ENCODE measurements at regions not wholly inside any gene's neighbourhood (a gene's known extent, or its start where the extent isn't known, plus 50 kb on each side); places are given as distances from the start of the nearest gene placed in this dataset.

DNA sequence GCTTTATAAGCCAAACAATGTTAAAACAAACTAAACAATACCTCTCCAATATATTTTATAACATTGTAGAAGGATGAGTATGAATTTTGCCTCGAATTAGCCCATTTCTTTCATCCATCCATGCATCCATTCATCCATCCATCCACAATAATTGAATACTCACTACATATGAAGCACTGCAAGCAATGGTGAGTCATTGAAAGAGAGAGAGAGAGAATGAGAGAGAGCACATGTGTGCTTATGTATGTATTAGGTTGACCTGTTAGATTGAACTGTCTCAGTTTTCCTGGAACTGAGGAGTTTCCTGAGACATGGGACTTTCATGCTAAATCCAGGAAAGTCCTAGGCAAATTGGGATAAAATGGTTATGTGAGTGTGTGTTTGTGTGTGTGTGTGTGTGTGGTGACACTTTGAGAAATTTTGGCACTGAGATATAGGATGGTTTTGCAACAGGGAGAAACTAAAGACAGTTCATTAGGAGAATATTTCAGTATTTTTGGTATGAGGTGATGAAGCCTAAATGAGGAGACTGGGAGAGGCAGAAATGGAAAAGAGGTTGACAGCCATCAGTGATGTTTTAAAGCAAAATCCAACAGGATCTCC, 98.4 kb downstream of the C12orf75 start:
- TF ChIP-seq, protein P1, sequence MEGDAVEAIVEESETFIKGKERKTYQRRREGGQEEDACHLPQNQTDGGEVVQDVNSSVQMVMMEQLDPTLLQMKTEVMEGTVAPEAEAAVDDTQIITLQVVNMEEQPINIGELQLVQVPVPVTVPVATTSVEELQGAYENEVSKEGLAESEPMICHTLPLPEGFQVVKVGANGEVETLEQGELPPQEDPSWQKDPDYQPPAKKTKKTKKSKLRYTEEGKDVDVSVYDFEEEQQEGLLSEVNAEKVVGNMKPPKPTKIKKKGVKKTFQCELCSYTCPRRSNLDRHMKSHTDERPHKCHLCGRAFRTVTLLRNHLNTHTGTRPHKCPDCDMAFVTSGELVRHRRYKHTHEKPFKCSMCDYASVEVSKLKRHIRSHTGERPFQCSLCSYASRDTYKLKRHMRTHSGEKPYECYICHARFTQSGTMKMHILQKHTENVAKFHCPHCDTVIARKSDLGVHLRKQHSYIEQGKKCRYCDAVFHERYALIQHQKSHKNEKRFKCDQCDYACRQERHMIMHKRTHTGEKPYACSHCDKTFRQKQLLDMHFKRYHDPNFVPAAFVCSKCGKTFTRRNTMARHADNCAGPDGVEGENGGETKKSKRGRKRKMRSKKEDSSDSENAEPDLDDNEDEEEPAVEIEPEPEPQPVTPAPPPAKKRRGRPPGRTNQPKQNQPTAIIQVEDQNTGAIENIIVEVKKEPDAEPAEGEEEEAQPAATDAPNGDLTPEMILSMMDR (IDR thresholded peaks at IDR 0.05) = no peak
- Histone ChIP-seq H3K4me1 (peaks cover 3% of the 10 kb centered on the region), H3K27me3 (ENCODE audit: control insufficient read depth, insufficient read depth, low read length) (no peaks in the 10 kb centered on the region), H3K4me2 (ENCODE audit: low read length) (no peak overlapping the region), H3K4me3 (ENCODE audit: low read depth, low read length) (no peak overlapping the region), H3K36me3 (ENCODE audit: control insufficient read depth, insufficient read depth, low read length) (no peaks in the 10 kb centered on the region), H2AFZ (no peak overlapping the region), H3K9ac (no peak overlapping the region), H3K79me2 (no peaks in the 10 kb centered on the region), H3K27ac (no peak overlapping the region), H3K9me3 (ENCODE audit: control insufficient read depth, low read length) (no peaks in the 10 kb centered on the region)

DNA sequence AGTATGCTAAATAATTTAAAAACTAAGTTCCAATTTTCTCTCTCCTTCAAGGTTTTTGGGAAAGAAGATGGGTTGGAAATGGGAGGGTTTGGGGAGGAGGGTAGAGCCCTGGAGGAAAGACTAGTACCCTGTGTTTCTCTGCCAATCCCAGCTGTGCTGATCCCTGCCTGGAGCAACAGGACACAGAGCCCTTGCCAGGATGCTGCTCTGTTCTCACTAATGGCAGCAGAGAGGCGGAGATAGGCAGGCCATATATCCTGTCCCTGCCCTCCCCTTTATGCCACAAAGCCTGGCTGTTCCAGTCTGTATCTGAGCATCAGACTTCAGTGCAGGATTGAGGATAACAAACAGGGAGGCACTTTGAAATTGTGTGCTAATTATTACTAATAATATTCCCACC, 99.0 kb downstream of the C12orf75 start:
- Histone ChIP-seq H3K36me3 (ENCODE audit: control insufficient read depth, insufficient read depth, low read length) (no peaks in the 10 kb centered on the region), H3K4me3 (ENCODE audit: low read depth, low read length) (no peak overlapping the region), H3K4me1 (peaks cover 3% of the 10 kb centered on the region), H3K27ac (no peak overlapping the region), H3K4me2 (ENCODE audit: low read length) (no peak overlapping the region), H2AFZ (no peak overlapping the region), H3K9ac (no peak overlapping the region), H3K9me3 (ENCODE audit: control insufficient read depth, low read length) (no peaks in the 10 kb centered on the region), H3K79me2 (no peaks in the 10 kb centered on the region), H3K27me3 (ENCODE audit: control insufficient read depth, insufficient read depth, low read length) (no peaks in the 10 kb centered on the region)
- TF ChIP-seq, protein P1 (IDR thresholded peaks at IDR 0.05) = no peak

- no peak overlapping the region for H3K9ac ChIP-seq
- H3K4me3 ChIP-seq (ENCODE audit: low read depth, low read length) = no peak overlapping the region
- H3K36me3 ChIP-seq (ENCODE audit: control insufficient read depth, insufficient read depth, low read length) = no peaks in the 10 kb centered on the region
- TF ChIP-seq, protein P1 (IDR thresholded peaks at IDR 0.05) = no peak
- H3K27me3 ChIP-seq (ENCODE audit: control insufficient read depth, insufficient read depth, low read length) = no peaks in the 10 kb centered on the region
- no peaks in the 10 kb centered on the region for H3K79me2 ChIP-seq
- H3K9me3 ChIP-seq (ENCODE audit: control insufficient read depth, low read length) = no peaks in the 10 kb centered on the region
- peak overlapping the region; percentile 19 for H3K4me2 ChIP-seq (ENCODE audit: low read length)
- peaks cover 3% of the 10 kb centered on the region for H3K4me1 ChIP-seq
- no peak overlapping the region for H3K27ac ChIP-seq
- H2AFZ ChIP-seq = no peak overlapping the region
These were observed 101.1 kb downstream of the C12orf75 start for GRCh38 chr12:105431537-105432100.

- Histone ChIP-seq H2AFZ (no peak overlapping the region), H3K79me2 (no peaks in the 10 kb centered on the region), H3K9me3 (ENCODE audit: control insufficient read depth, low read length) (no peaks in the 10 kb centered on the region), H3K27me3 (ENCODE audit: control insufficient read depth, insufficient read depth, low read length) (no peaks in the 10 kb centered on the region), H3K4me3 (ENCODE audit: low read depth, low read length) (no peak overlapping the region), H3K9ac (no peak overlapping the region), H3K36me3 (ENCODE audit: control insufficient read depth, insufficient read depth, low read length) (no peaks in the 10 kb centered on the region), H3K4me1 (peaks cover 3% of the 10 kb centered on the region), H3K27ac (no peak overlapping the region), H3K4me2 (ENCODE audit: low read length) (no peak overlapping the region)
- TF ChIP-seq, protein P1 (IDR thresholded peaks at IDR 0.05) = no peak
These were observed 103.3 kb downstream of the C12orf75 start for GRCh38 chr12:105433804-105434203.

- H3K4me3 ChIP-seq (ENCODE audit: low read depth, low read length) = no peak overlapping the region
These were observed 106.1 kb downstream of the C12orf75 start for GRCh38 chr12:105436636-105437035.

More at GRCh38 chr12:105436636-105437035, 106.1 kb downstream of the C12orf75 start:
- Histone ChIP-seq H3K79me2 (no peaks in the 10 kb centered on the region), H2AFZ (no peak overlapping the region), H3K9ac (no peak overlapping the region), H3K36me3 (ENCODE audit: control insufficient read depth, insufficient read depth, low read length) (no peaks in the 10 kb centered on the region), H3K9me3 (ENCODE audit: control insufficient read depth, low read length) (no peaks in the 10 kb centered on the region), H3K4me2 (ENCODE audit: low read length) (no peak overlapping the region), H3K4me1 (peaks cover under 1% of the 10 kb centered on the region), H3K27ac (no peak overlapping the region), H3K27me3 (ENCODE audit: control insufficient read depth, insufficient read depth, low read length) (no peaks in the 10 kb centered on the region)
- TF ChIP-seq, protein P1 (IDR thresholded peaks at IDR 0.05) = no peak
